Mesothelial cell of epicardium (in vitro differentiated cells): ENCODE measurements at regions not wholly inside any gene's neighbourhood (a gene's known extent, or its start where the extent isn't known, plus 50 kb on each side); places are given as distances from the start of the nearest gene placed in this dataset.

Experiments used
- DNase-seq, 2 experiments: peaks; one replicate each; pipeline ENCODE4 v3.0.0; 2021; ENCODE audit warnings: low spot score in 2 of 2; ENCODE audit not compliant: unreplicated experiment in 2 of 2
- H3K27ac Mint-ChIP-seq: 2 replicates; pipeline ENCODE4 v1.8.0; 2021; ENCODE audit warnings: mixed read lengths
- H3K27me3 Mint-ChIP-seq: 2 replicates; pipeline ENCODE4 v1.8.0; 2021; ENCODE audit warnings: low read depth, mixed read lengths
- H3K36me3 Mint-ChIP-seq: 2 replicates; pipeline ENCODE4 v1.8.0; 2021; ENCODE audit warnings: mixed read lengths
- H3K4me1 Mint-ChIP-seq: 2 replicates; pipeline ENCODE4 v1.8.0; 2021; ENCODE audit warnings: mixed read lengths
- H3K4me3 Mint-ChIP-seq: 2 replicates; pipeline ENCODE4 v1.8.0; 2021; ENCODE audit warnings: mild to moderate bottlenecking, moderate library complexity, mixed read lengths
- H3K9me3 Mint-ChIP-seq: 2 replicates; pipeline ENCODE4 v1.8.0; 2021; ENCODE audit warnings: mixed read lengths
- CTCF ChIP-seq: fragments of 200-600 bp; sonication (generic); IDR thresholded peaks from one replicate; pipeline ENCODE4 v1.5.0; 2021; ENCODE audit warnings: antibody characterized with exemption; ENCODE audit not compliant: unreplicated experiment

GRCh38 chr12:45622210-45622937 is 107.1 kb upstream of the ARID2 start:
- H3K4me3 Mint-ChIP-seq: no peak overlapping the region
- no peak overlapping the region for H3K27ac Mint-ChIP-seq

GRCh38 chr12:45623221-45623620 is 106.3 kb upstream of the ARID2 start:
- H3K27ac Mint-ChIP-seq: no peak overlapping the region
- H3K9me3 Mint-ChIP-seq: peaks cover 7% of the 10 kb centered on the region
- no peaks in the 10 kb centered on the region for H3K36me3 Mint-ChIP-seq
- TF ChIP-seq CTCF: no peak
- DNase-seq: no peak
- no peaks in the 10 kb centered on the region for H3K4me1 Mint-ChIP-seq
- no peak overlapping the region for H3K4me3 Mint-ChIP-seq
- H3K27me3 Mint-ChIP-seq: peaks cover 4% of the 10 kb centered on the region

More at GRCh38 chr12:45622210-45622937, 107.1 kb upstream of the ARID2 start:
- no peak for DNase-seq
- no peak for TF ChIP-seq CTCF
- H3K36me3 Mint-ChIP-seq: no peaks in the 10 kb centered on the region
- H3K4me1 Mint-ChIP-seq: no peaks in the 10 kb centered on the region
- peaks cover 7% of the 10 kb centered on the region for H3K9me3 Mint-ChIP-seq
- peaks cover 2% of the 10 kb centered on the region for H3K27me3 Mint-ChIP-seq

DNA sequence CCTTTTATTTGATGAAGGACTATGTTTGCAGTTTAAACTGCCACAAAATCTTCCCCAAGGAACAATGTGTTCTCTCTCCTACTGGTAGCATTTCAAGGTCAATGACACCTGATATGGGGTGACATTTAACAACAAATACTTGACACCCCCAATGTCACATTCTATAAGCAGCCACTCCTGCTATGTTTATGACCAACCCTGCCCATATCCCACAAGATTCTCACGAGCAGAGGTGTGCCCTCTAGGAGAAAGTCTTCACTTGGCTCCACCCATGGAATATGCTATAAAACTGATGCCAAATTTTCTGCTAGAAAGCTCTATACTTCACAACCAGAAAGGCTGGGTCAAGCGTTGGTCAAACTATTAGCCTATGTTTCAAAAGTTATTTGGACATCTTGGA is 105.6 kb upstream of the ARID2 start:
- DNase-seq: no peak
- H3K9me3 Mint-ChIP-seq: peaks cover 7% of the 10 kb centered on the region
- no peak for TF ChIP-seq CTCF
- H3K36me3 Mint-ChIP-seq: no peaks in the 10 kb centered on the region
- peaks cover 4% of the 10 kb centered on the region for H3K27me3 Mint-ChIP-seq
- H3K27ac Mint-ChIP-seq: no peak overlapping the region
- H3K4me3 Mint-ChIP-seq: no peak overlapping the region
- H3K4me1 Mint-ChIP-seq: no peaks in the 10 kb centered on the region

GRCh38 chr12:45626965-45627364 is 102.5 kb upstream of the ARID2 start:
- no peak for TF ChIP-seq CTCF
- H3K4me1 Mint-ChIP-seq: no peaks in the 10 kb centered on the region
- H3K27ac Mint-ChIP-seq: no peak overlapping the region
- H3K4me3 Mint-ChIP-seq: no peak overlapping the region
- H3K27me3 Mint-ChIP-seq: peaks cover 18% of the 10 kb centered on the region
- DNase-seq: no peak
- peaks cover 2% of the 10 kb centered on the region for H3K9me3 Mint-ChIP-seq
- no peaks in the 10 kb centered on the region for H3K36me3 Mint-ChIP-seq

- no peak for DNase-seq
- no peak for TF ChIP-seq CTCF
- no peaks in the 10 kb centered on the region for H3K9me3 Mint-ChIP-seq
- H3K4me3 Mint-ChIP-seq: no peak overlapping the region
- no peaks in the 10 kb centered on the region for H3K36me3 Mint-ChIP-seq
- H3K27me3 Mint-ChIP-seq: peaks cover 21% of the 10 kb centered on the region
- H3K4me1 Mint-ChIP-seq: no peaks in the 10 kb centered on the region
- H3K27ac Mint-ChIP-seq: no peak overlapping the region
Observed at GRCh38 chr12:45627407-45628069, 102.0 kb upstream of the ARID2 start.
